Left ventricle myocardium inferior (tissue), 1 donor: ENCODE measurements at regions not wholly inside any gene's neighbourhood (a gene's known extent, or its start where the extent isn't known, plus 50 kb on each side); places are given as distances from the start of the nearest gene placed in this dataset.
A peak's percentile ranks its signal among the peaks of the same experiment; 100 is the strongest.

ENCODE experiments used
- DNase-seq: peaks from one replicate; pipeline ENCODE4 v3.0.0-alpha.2; 2020
- H3K27ac ChIP-seq: fragments of 200-600 bp; replicated peaks from 2 replicates; pipeline ENCODE4 v1.8.0; 2021
- H3K27me3 ChIP-seq: fragments of 200-600 bp; 2 replicates; pipeline ENCODE4 v1.8.0; 2021; ENCODE audit warnings: low read depth
- H3K36me3 ChIP-seq: fragments of 200-600 bp; 2 replicates; pipeline ENCODE4 v1.8.0; 2021
- H3K4me1 ChIP-seq: fragments of 200-600 bp; 2 replicates; pipeline ENCODE4 v1.8.0; 2021
- H3K4me3 ChIP-seq: fragments of 200-600 bp; 2 replicates; pipeline ENCODE4 v1.8.0; 2021; ENCODE audit warnings: mild to moderate bottlenecking, moderate library complexity
- H3K9me3 ChIP-seq: fragments of 200-600 bp; replicated peaks from 2 replicates; pipeline ENCODE4 v1.8.0; 2021
- intact Hi-C: fragments of 100-400 bp; cut with micrococcal nuclease; formaldehyde crosslinking; loops from one replicate; pipeline ENCODE4 v1.11.0; 2022
- TF ChIP-seq, protein P1 (sequence below): fragments of 200-600 bp; IDR thresholded peaks from 2 replicates; pipeline ENCODE4 v1.8.0; 2021; ENCODE audit warnings: antibody characterized with exemption, mild to moderate bottlenecking, borderline replicate concordance
- donor health status: DM: no; HTN: yes; CAD: no; lungs with severe emphysema.

- H3K36me3 ChIP-seq = no peaks in the 10 kb centered on the region
- no peak overlapping the region for H3K4me3 ChIP-seq
- H3K4me1 ChIP-seq = peaks cover 99% of the 10 kb centered on the region
- no peak for DNase-seq
- intact Hi-C loops = no loop called here
- H3K9me3 ChIP-seq = no peaks in the 10 kb centered on the region
- TF ChIP-seq, protein P1, sequence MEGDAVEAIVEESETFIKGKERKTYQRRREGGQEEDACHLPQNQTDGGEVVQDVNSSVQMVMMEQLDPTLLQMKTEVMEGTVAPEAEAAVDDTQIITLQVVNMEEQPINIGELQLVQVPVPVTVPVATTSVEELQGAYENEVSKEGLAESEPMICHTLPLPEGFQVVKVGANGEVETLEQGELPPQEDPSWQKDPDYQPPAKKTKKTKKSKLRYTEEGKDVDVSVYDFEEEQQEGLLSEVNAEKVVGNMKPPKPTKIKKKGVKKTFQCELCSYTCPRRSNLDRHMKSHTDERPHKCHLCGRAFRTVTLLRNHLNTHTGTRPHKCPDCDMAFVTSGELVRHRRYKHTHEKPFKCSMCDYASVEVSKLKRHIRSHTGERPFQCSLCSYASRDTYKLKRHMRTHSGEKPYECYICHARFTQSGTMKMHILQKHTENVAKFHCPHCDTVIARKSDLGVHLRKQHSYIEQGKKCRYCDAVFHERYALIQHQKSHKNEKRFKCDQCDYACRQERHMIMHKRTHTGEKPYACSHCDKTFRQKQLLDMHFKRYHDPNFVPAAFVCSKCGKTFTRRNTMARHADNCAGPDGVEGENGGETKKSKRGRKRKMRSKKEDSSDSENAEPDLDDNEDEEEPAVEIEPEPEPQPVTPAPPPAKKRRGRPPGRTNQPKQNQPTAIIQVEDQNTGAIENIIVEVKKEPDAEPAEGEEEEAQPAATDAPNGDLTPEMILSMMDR = no peak
- peak overlapping the region; percentile 66 for H3K27ac ChIP-seq
- no peaks in the 10 kb centered on the region for H3K27me3 ChIP-seq
These were observed 67.5 kb downstream of the NIBAN1 start for GRCh38 chr1:184906761-184907160.

- intact Hi-C loops = no loop called here
- peak overlapping the region; percentile 66 for H3K27ac ChIP-seq
These were observed 68.5 kb downstream of the NIBAN1 start for GRCh38 chr1:184905601-184906322.

DNA sequence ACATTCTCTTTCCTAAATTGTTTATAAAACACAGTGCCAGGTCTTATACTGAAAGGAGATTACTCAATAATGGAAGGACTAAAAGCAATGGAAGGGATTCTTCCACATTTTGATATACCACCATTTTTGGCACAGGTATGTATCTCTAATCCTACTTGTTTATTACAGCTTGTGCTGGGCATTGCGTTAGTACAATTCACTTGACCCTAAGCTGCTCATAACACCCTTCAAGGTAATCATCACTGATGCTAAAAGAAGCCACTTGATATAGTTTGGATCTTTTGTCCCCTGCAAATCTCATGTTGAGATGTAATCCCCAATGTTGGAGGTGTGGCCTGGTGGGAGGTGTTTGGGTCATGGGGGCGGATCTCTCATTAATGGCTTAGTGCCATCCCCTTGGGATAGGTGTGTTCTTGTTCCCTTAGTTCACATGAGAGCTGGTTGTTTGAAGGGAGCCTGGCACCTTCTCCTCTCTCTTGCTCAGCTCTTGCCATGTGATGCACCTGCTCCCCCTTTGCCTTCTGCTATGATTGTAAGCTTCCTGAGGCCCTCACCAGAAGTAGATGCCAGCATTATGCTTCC, 71.1 kb downstream of the NIBAN1 start:
- H3K27me3 ChIP-seq = no peaks in the 10 kb centered on the region
- DNase-seq = no peak
- TF ChIP-seq, protein P1 = no peak
- peaks cover 83% of the 10 kb centered on the region for H3K4me1 ChIP-seq
- intact Hi-C loops = no loop called here
- no peaks in the 10 kb centered on the region for H3K9me3 ChIP-seq
- peaks cover 11% of the 10 kb centered on the region for H3K36me3 ChIP-seq
- no peak overlapping the region for H3K4me3 ChIP-seq
- peak overlapping the region; percentile 66 for H3K27ac ChIP-seq

More at GRCh38 chr1:184905601-184906322, 68.5 kb downstream of the NIBAN1 start:
- DNase-seq = no peak
- no peak overlapping the region for H3K4me3 ChIP-seq
- TF ChIP-seq, protein P1 = no peak
- H3K9me3 ChIP-seq = no peaks in the 10 kb centered on the region
- no peaks in the 10 kb centered on the region for H3K36me3 ChIP-seq
- no peaks in the 10 kb centered on the region for H3K27me3 ChIP-seq
- H3K4me1 ChIP-seq = peaks cover 99% of the 10 kb centered on the region

DNA sequence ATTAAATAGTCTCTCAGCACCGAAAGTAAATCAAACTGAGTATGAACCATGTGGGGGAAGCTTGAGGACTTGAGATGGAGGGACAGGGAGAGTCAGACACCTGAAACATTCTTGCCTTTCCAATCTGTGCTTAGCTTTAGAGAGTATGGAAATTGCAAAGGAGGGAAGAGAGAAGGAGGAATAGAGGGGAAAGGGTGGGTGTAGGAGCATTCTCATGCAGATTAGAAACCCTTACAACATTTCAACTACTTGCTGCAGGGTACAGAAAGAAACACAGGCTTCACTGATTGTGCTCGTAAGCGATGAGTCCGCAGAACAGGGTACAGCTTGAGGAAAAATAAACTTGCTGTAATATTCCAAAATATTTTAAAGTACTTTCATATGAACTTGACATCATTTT, 73.8 kb downstream of the NIBAN1 start:
- no peak for DNase-seq
- peak overlapping the region; percentile 66 for H3K27ac ChIP-seq
- peaks cover 28% of the 10 kb centered on the region for H3K36me3 ChIP-seq
- no peaks in the 10 kb centered on the region for H3K27me3 ChIP-seq
- intact Hi-C loops = no loop called here
- peaks cover 62% of the 10 kb centered on the region for H3K4me1 ChIP-seq
- H3K4me3 ChIP-seq = no peak overlapping the region
- H3K9me3 ChIP-seq = no peaks in the 10 kb centered on the region
- TF ChIP-seq, protein P1 = no peak

DNA sequence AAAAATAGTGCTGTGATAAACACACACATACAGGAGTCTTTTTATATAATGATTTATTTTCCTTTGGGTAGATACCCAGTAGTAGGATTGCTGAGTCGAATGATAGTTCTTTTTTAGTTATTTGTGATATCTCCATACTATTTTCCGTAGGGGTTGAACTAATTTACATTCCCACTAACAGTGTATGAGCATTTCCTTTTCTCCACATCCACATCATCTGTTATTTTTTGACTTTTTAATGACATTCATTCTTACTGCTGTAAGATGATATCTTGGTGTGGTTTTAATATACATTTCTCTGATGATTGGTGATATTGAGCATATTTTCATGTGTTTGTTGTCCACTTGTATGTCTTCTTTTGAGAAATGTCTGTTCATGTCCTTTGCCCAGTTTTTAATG, 78.3 kb downstream of the NIBAN1 start:
- no peaks in the 10 kb centered on the region for H3K27me3 ChIP-seq
- TF ChIP-seq, protein P1 = no peak
- no peak overlapping the region for H3K4me3 ChIP-seq
- peak overlapping the region; percentile 87 for H3K27ac ChIP-seq
- peaks cover 63% of the 10 kb centered on the region for H3K4me1 ChIP-seq
- H3K36me3 ChIP-seq = peaks cover 28% of the 10 kb centered on the region
- no peaks in the 10 kb centered on the region for H3K9me3 ChIP-seq
- DNase-seq = no peak
- intact Hi-C loops = loop anchor here (10.0 kb wide), 1 partner anchor 69 kb away; no protein-coding TSS in a partner anchor
